Right atrium auricular region (tissue), 2 donors: ENCODE measurements at regions not wholly inside any gene's neighbourhood (a gene's known extent, or its start where the extent isn't known, plus 50 kb on each side); places are given as distances from the start of the nearest gene placed in this dataset.

Experiments used
- DNase-seq: peaks from one replicate; pipeline ENCODE4 v3.0.0-alpha.2; 2019; ENCODE audit warnings: low spot score
- H3K27ac ChIP-seq, 2 donors: fragments of 200-600 bp; sonication (generic); 1 replicate in 1 of 2; 2 replicates in 1 of 2; pipeline ENCODE4 v1.5.1; 2016 to 2019
- H3K27me3 ChIP-seq, 2 donors: fragments of 200-600 bp; sonication (generic); one replicate each; pipeline versions ENCODE4 v1.5.1 to v1.6.0; 2017 to 2019
- H3K36me3 ChIP-seq: fragments of 200-600 bp; sonication (generic); one replicate; pipeline ENCODE4 v1.5.1; 2016
- H3K4me1 ChIP-seq, 2 donors: fragments of 200-600 bp; sonication (generic); one replicate each; pipeline versions ENCODE4 v1.5.1 to v1.6.0; 2017 to 2019
- H3K4me3 ChIP-seq, 2 donors: fragments of 200-600 bp; sonication (generic); 1 replicate in 1 of 2; 2 replicates in 1 of 2; pipeline ENCODE4 v1.5.1; 2017 to 2019; ENCODE audit warnings: mild to moderate bottlenecking in 1 of 2, moderate library complexity in 1 of 2
- H3K9me3 ChIP-seq, 2 donors: fragments of 200-600 bp; sonication (generic); one replicate each; pipeline ENCODE4 v1.5.1; 2019
- TF ChIP-seq, protein P1 (sequence below), 2 donors: fragments of 200-600 bp; sonication (generic); IDR thresholded peaks; one replicate each; pipeline ENCODE4 v1.5.1; 2019; ENCODE audit warnings: antibody characterized with exemption in 2 of 2

- Histone ChIP-seq H3K27ac (no peak overlapping the region), H3K36me3 (no peaks in the 10 kb centered on the region), H3K4me1 (no peaks in the 10 kb centered on the region), H3K9me3 (no peaks in the 10 kb centered on the region), H3K4me3 (no peak overlapping the region), H3K27me3 (no peaks in the 10 kb centered on the region)
- TF ChIP-seq, protein P1, sequence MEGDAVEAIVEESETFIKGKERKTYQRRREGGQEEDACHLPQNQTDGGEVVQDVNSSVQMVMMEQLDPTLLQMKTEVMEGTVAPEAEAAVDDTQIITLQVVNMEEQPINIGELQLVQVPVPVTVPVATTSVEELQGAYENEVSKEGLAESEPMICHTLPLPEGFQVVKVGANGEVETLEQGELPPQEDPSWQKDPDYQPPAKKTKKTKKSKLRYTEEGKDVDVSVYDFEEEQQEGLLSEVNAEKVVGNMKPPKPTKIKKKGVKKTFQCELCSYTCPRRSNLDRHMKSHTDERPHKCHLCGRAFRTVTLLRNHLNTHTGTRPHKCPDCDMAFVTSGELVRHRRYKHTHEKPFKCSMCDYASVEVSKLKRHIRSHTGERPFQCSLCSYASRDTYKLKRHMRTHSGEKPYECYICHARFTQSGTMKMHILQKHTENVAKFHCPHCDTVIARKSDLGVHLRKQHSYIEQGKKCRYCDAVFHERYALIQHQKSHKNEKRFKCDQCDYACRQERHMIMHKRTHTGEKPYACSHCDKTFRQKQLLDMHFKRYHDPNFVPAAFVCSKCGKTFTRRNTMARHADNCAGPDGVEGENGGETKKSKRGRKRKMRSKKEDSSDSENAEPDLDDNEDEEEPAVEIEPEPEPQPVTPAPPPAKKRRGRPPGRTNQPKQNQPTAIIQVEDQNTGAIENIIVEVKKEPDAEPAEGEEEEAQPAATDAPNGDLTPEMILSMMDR (IDR thresholded peaks at IDR 0.05), result no peak
- DNase-seq, result no peak
Observed at GRCh38 chr9:15079989-15080388, 169.8 kb upstream of the FREM1 start.

DNA sequence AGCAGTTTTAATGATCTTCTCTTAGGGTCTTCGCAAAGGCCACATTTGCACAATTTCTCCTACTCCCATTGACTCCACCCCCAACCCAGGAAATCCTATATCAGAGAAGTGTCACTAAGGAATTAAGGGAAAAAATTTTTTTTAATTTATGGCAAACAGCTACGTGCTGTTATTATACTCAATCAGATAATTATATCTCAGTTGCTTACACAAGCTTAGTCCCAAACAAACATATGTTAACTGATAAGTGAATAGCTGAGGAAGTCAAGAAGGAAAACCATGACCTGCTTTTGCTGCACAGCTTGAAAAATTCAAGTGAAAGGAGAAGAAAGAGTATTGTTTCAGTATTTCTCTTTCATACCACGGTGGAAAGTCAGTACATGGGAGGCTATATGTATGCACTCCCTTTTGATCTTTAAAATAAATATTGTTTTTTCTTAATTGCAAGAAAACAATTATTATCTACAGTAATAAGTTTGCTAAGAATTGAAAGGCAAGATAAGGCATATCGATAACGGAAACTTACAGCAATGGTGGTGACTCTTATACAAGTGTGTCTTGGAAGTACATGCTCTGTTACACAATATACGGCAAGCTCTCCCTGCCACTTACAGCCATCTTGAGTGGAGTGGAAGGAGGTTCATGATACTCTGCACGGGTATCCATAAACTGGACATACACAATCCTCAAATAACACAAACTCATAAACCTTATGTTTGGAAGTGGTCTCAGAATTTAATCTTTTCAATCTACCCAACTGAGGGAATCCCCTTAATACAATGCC is 167.9 kb upstream of the FREM1 start:
- no peaks in the 10 kb centered on the region for H3K27me3 ChIP-seq
- TF ChIP-seq, protein P1 (IDR thresholded peaks at IDR 0.05), result no peak
- no peak for DNase-seq
- no peaks in the 10 kb centered on the region for H3K9me3 ChIP-seq
- no peaks in the 10 kb centered on the region for H3K4me1 ChIP-seq
- no peak overlapping the region for H3K4me3 ChIP-seq
- H3K36me3 ChIP-seq, result no peaks in the 10 kb centered on the region
- H3K27ac ChIP-seq, result no peak overlapping the region

- TF ChIP-seq, protein P1 (IDR thresholded peaks at IDR 0.05), result no peak
- no peak overlapping the region for H3K4me3 ChIP-seq
- DNase-seq, result no peak
- H3K27ac ChIP-seq, result no peak overlapping the region
- no peaks in the 10 kb centered on the region for H3K4me1 ChIP-seq
- no peaks in the 10 kb centered on the region for H3K36me3 ChIP-seq
- no peaks in the 10 kb centered on the region for H3K27me3 ChIP-seq
- no peaks in the 10 kb centered on the region for H3K9me3 ChIP-seq
Observed at GRCh38 chr9:15073620-15074019, 163.4 kb upstream of the FREM1 start.

DNA sequence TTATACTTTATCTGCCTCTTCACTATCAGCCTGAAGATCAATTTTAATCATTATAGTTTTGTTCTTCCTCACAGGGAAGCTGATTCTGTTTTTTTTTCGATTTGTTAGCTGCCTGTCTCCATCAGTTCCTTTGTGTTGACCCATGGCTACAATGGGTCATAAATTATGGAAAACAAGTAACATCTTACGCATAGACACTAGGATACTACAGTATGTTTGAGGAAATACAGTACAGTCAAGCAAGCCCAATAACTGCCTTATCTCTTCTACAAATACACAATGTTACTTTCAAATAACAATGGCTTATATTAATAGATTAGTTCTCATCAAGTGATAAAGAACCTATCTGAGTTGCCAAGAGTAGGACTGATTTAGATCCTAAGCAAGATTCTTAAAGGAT is 160.5 kb upstream of the FREM1 start:
- TF ChIP-seq, protein P1 (IDR thresholded peaks at IDR 0.05), result no peak
- Histone ChIP-seq H3K4me3 (no peak overlapping the region), H3K36me3 (no peaks in the 10 kb centered on the region), H3K27ac (no peak overlapping the region), H3K9me3 (peaks cover 0 to 3% of the 10 kb centered on the region in 2 donors), H3K4me1 (no peaks in the 10 kb centered on the region), H3K27me3 (no peaks in the 10 kb centered on the region)
- no peak for DNase-seq

DNA sequence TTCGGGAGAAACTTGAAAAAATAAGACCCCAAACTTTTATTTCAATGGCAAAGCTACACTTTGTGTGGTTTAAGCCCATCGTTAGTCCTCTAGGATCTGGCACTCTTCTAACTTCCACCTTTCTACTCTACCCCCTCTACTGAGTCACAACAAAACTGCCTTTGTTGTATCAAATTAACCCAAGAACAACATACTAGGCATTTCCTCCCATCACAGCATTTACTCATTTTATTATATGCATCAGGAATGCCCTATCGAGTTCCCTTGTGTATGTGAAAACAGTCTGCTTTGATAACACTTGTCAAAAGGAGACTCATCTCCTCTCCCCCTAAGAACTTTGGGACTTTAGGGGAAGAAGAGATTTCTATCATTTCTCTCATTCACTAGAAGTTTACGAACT is 158.9 kb upstream of the FREM1 start:
- no peaks in the 10 kb centered on the region for H3K4me1 ChIP-seq
- H3K27ac ChIP-seq, result no peak overlapping the region
- no peaks in the 10 kb centered on the region for H3K36me3 ChIP-seq
- TF ChIP-seq, protein P1 (IDR thresholded peaks at IDR 0.05), result no peak
- DNase-seq, result no peak
- H3K9me3 ChIP-seq, result peaks cover 0 to 6% of the 10 kb centered on the region in 2 donors
- no peak overlapping the region for H3K4me3 ChIP-seq
- no peaks in the 10 kb centered on the region for H3K27me3 ChIP-seq

- H3K4me3 ChIP-seq, result no peak overlapping the region
- no peaks in the 10 kb centered on the region for H3K36me3 ChIP-seq
- no peak for DNase-seq
- H3K4me1 ChIP-seq, result no peaks in the 10 kb centered on the region
- H3K27me3 ChIP-seq, result no peaks in the 10 kb centered on the region
- H3K27ac ChIP-seq, result no peak overlapping the region
- TF ChIP-seq, protein P1 (IDR thresholded peaks at IDR 0.05), result no peak
- peaks cover 0 to 6% of the 10 kb centered on the region in 2 donors for H3K9me3 ChIP-seq
Observed at GRCh38 chr9:15068261-15068660, 158.0 kb upstream of the FREM1 start.
